ENCODE measurements at regions not wholly inside any gene's neighbourhood (a gene's known extent, or its start where the extent isn't known, plus 50 kb on each side); places are given as distances from the start of the nearest gene placed in this dataset.

GRCh38 chr3:152672320-152672649 is 162.6 kb upstream of the P2RY1 start:
- TF ChIP-seq, protein P1, sequence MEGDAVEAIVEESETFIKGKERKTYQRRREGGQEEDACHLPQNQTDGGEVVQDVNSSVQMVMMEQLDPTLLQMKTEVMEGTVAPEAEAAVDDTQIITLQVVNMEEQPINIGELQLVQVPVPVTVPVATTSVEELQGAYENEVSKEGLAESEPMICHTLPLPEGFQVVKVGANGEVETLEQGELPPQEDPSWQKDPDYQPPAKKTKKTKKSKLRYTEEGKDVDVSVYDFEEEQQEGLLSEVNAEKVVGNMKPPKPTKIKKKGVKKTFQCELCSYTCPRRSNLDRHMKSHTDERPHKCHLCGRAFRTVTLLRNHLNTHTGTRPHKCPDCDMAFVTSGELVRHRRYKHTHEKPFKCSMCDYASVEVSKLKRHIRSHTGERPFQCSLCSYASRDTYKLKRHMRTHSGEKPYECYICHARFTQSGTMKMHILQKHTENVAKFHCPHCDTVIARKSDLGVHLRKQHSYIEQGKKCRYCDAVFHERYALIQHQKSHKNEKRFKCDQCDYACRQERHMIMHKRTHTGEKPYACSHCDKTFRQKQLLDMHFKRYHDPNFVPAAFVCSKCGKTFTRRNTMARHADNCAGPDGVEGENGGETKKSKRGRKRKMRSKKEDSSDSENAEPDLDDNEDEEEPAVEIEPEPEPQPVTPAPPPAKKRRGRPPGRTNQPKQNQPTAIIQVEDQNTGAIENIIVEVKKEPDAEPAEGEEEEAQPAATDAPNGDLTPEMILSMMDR (IDR thresholded peaks at IDR 0.05; ENCODE audit: extremely low read depth in 1 of 2, insufficient read depth in 1 of 2, low read depth in 1 of 2, low read length in 2 of 2): no peak
- TF ChIP-seq POLR2AphosphoS5 (IDR thresholded peaks at IDR 0.05; ENCODE audit: insufficient read depth, low read depth, low read length) (no peak), EZH2 (IDR thresholded peaks at IDR 0.05; ENCODE audit: borderline replicate concordance, low read depth, low read length, severe bottlenecking) (no peak)

Measured in endothelial cell of umbilical vein (primary cell).